Kidney (tissue), 13 donors: ENCODE measurements at regions not wholly inside any gene's neighbourhood (a gene's known extent, or its start where the extent isn't known, plus 50 kb on each side); places are given as distances from the start of the nearest gene placed in this dataset.

Source experiments
- DNase-seq, 5 donors: peaks; one replicate each; pipeline ENCODE4 v3.0.0-alpha.2; 2013 to 2020
- FAIRE-seq: peaks from 2 replicates; lab custom pipeline; 2012; peaks lifted over from hg19 to GRCh38; lab: Jason Lieb, UNC
- H3K27ac ChIP-seq, 2 donors: one replicate each; pipeline ENCODE4 v1.7.0; 2013; ENCODE audit warnings: low read depth in 2 of 2, low read length in 2 of 2, inconsistent platforms in 1 of 2
- H3K27me3 ChIP-seq: one replicate; pipeline ENCODE4 v1.7.1; 2013; ENCODE audit warnings: low read length, inconsistent platforms; ENCODE audit not compliant: control insufficient read depth, insufficient read depth
- H3K36me3 ChIP-seq, 3 donors: one replicate each; pipeline versions ENCODE4 v1.7.0 to v1.7.1; 2013; ENCODE audit warnings: low read length in 3 of 3, control low read depth in 1 of 3, inconsistent platforms in 1 of 3; ENCODE audit not compliant: insufficient read depth in 3 of 3, control insufficient read depth in 2 of 3
- H3K4me1 ChIP-seq, 3 donors: one replicate each; pipeline versions ENCODE4 v1.7.0 to v1.7.1; 2013; ENCODE audit warnings: low read length in 3 of 3, inconsistent platforms in 1 of 3, low read depth in 1 of 3; ENCODE audit not compliant: control insufficient read depth in 2 of 3, insufficient read depth in 2 of 3
- H3K4me3 ChIP-seq, 3 donors: one replicate each; pipeline versions ENCODE4 v1.7.0 to v1.8.1; 2013; ENCODE audit warnings: low read length in 3 of 3, control low read depth in 1 of 3, inconsistent platforms in 1 of 3
- H3K9ac ChIP-seq, 3 donors: one replicate each; pipeline versions ENCODE4 v1.7.0 to v1.7.1; 2013; ENCODE audit warnings: low read length in 3 of 3, control low read depth in 1 of 3, inconsistent platforms in 1 of 3
- H3K9me3 ChIP-seq, 3 donors: one replicate each; pipeline versions ENCODE4 v1.7.0 to v1.7.1; 2013; ENCODE audit warnings: low read length in 3 of 3, control low read depth in 1 of 3, inconsistent platforms in 1 of 3; ENCODE audit not compliant: control insufficient read depth in 2 of 3, insufficient read depth in 1 of 3
- intact Hi-C: fragments of 100-400 bp; cut with DNase I; formaldehyde crosslinking; loops from one replicate; pipeline ENCODE4 v1.11.1; 2022
- TF ChIP-seq, protein P1 (sequence below): IDR thresholded peaks from 3 replicates; pipeline ENCODE4 v1.5.1; 2012; ENCODE audit warnings: mild to moderate bottlenecking, moderate library complexity, borderline replicate concordance; ENCODE audit not compliant: insufficient read depth; ENCODE audit errors: extremely low read depth
- donor health status: control.
- donor health status: control.
- donor health status: control.
- donor health status: control.
- donor health status: control.
- donor health status: DM: yes; HTN: yes; CAD: no.
- donor health status: Normal renal cell carcinoma (clear cell type).

DNA sequence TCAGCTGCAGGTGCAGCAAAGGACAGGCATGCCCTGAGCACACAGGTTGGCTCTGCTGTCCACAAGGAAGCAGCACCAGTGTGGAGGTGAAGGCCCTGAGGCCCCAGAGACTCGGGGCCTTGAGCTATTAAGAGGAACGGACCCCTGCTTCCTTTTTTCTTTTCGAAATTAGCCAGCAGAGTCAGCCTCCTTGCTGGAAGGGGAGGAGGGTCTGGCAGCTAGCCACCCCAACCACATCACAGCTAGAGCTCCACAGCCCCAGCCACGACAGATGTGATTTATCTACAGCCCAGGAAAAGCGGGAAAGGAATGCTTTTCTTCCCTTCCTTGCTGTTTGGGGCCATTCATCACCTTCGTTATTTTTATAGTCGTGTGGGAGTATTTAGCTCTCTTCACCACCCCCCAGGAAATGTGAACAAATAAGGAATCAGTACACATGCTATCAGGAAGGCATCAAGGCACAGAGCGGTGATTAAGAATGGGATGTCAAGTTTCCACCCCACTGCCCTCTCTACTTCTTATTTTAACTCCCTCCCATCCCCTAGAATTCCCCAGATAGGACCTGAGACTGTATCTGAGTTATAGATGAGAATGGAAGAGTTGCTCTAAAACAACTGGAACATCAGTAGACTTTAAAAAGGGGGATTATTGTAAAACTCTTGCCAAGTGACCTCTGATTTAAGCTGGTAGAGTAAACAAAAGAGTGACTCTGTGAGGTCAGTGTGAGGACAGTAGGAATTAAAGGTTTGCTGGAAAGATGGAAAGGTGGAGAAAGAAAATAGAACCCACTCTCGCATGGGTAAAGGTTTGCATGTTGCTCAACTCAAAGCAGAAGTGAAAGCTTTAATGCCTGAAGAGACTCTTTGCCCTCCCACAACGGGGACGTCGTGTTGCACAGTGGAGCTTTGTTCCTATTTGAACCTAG, 224.7 kb upstream of the GJB5 start:
- Histone ChIP-seq H3K9ac (no peak overlapping the region), H3K27me3 (no peaks in the 10 kb centered on the region), H3K9me3 (no peaks in the 10 kb centered on the region), H3K36me3 (no peaks in the 10 kb centered on the region), H3K4me3 (no peak overlapping the region), H3K4me1 (peaks cover 0 to 2% (median 0%) of the 10 kb centered on the region in 3 donors), H3K27ac (no peak overlapping the region)
- no peak for FAIRE-seq
- DNase-seq = peak in 4 of 5 donors; percentile 81 to 95 (median 92)
- TF ChIP-seq, protein P1, sequence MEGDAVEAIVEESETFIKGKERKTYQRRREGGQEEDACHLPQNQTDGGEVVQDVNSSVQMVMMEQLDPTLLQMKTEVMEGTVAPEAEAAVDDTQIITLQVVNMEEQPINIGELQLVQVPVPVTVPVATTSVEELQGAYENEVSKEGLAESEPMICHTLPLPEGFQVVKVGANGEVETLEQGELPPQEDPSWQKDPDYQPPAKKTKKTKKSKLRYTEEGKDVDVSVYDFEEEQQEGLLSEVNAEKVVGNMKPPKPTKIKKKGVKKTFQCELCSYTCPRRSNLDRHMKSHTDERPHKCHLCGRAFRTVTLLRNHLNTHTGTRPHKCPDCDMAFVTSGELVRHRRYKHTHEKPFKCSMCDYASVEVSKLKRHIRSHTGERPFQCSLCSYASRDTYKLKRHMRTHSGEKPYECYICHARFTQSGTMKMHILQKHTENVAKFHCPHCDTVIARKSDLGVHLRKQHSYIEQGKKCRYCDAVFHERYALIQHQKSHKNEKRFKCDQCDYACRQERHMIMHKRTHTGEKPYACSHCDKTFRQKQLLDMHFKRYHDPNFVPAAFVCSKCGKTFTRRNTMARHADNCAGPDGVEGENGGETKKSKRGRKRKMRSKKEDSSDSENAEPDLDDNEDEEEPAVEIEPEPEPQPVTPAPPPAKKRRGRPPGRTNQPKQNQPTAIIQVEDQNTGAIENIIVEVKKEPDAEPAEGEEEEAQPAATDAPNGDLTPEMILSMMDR = no peak
- intact Hi-C loops = no loop called here

DNA sequence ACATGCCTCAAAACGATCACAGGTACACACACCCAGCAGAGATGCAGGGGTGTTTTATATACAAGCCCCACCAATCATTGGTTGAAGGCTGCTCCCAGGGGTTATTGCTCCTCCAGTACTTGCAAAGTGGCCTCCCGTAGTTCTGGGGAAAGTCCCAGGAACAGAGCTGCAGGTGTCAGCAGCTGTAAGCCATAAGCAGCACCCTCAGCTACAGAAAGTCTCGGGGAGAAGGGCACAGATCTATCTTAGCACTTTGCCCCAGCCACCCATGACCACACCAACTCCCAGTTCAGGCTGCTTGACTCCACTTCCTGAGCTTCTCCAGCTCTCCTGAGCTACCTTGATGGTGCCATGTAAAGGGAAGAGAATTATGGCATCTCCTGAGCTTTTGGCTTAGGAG, 222.7 kb upstream of the GJB5 start:
- H3K9me3 ChIP-seq = no peaks in the 10 kb centered on the region
- no peak overlapping the region for H3K27ac ChIP-seq
- H3K4me1 ChIP-seq = peaks cover 0 to 2% (median 0%) of the 10 kb centered on the region in 3 donors
- no peak overlapping the region for H3K4me3 ChIP-seq
- no peaks in the 10 kb centered on the region for H3K27me3 ChIP-seq
- no peaks in the 10 kb centered on the region for H3K36me3 ChIP-seq
- DNase-seq = no peak
- no peak for FAIRE-seq
- TF ChIP-seq, protein P1 = no peak
- intact Hi-C loops = no loop called here
- H3K9ac ChIP-seq = no peak overlapping the region

DNA sequence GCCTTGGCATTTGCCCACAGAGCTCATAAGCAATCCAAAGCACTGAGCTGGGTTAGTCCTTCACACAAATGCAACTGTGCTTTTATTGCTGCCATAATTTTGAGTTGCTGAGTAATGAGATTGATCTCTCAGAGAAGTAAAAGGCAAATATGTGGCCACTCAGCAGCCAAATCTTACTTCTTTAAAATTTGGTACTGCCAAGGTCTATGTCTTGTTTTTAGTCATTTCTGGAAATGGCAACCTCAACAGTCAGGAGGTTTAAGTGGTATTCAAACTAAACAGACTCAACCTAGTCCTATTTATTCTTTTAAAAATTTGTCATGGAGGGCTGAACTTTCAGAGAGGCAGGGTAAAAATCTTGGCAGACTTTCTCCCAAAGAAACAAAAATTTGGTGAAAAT, 216.4 kb upstream of the GJB5 start:
- Histone ChIP-seq H3K27ac (no peak overlapping the region), H3K4me1 (no peaks in the 10 kb centered on the region), H3K27me3 (no peaks in the 10 kb centered on the region), H3K4me3 (no peak overlapping the region), H3K9me3 (no peaks in the 10 kb centered on the region), H3K36me3 (no peaks in the 10 kb centered on the region), H3K9ac (no peak overlapping the region)
- DNase-seq (no peak), FAIRE-seq (no peak)
- TF ChIP-seq, protein P1 = no peak
- intact Hi-C loops = no loop called here
